ENCODE measurements at regions not wholly inside any gene's neighbourhood (a gene's known extent, or its start where the extent isn't known, plus 50 kb on each side); places are given as distances from the start of the nearest gene placed in this dataset.

- TF ChIP-seq CTCF (IDR thresholded peaks at IDR 0.05) (no peak), POLR2AphosphoS5 (IDR thresholded peaks at IDR 0.05) (no peak), POLR2A (IDR thresholded peaks at IDR 0.05) (no peak)
Measured at GRCh38 chr12:78795934-78796445, 68.6 kb upstream of the SYT1 start.

Data from transverse colon (tissue), 4 donors.